Upper lobe of left lung (tissue), 6 donors: ENCODE measurements at regions not wholly inside any gene's neighbourhood (a gene's known extent, or its start where the extent isn't known, plus 50 kb on each side); places are given as distances from the start of the nearest gene placed in this dataset.

Source experiments
- ATAC-seq, 2 donors: fragments of 200-7000 bp; cut with Tn5 transposase; one replicate each; pipeline ENCODE4 v1.9.1; 2022; ENCODE audit warnings: mild to moderate bottlenecking in 2 of 2, moderate library complexity in 2 of 2; ENCODE audit not compliant: low FRiP score in 2 of 2
- DNase-seq, 2 donors: peaks; one replicate each; pipeline ENCODE4 v3.0.0-alpha.2; 2019 to 2020
- H3K27ac ChIP-seq, 4 donors: fragments of 200-600 bp; sonication (generic); one replicate each; pipeline ENCODE4 v1.5.1; 2016 to 2019
- H3K27me3 ChIP-seq, 4 donors: fragments of 200-600 bp; sonication (generic); one replicate each; pipeline ENCODE4 v1.5.1; 2017 to 2019
- H3K36me3 ChIP-seq, 4 donors: fragments of 200-600 bp; sonication (generic); one replicate each; pipeline ENCODE4 v1.5.1; 2016 to 2019
- H3K4me1 ChIP-seq, 4 donors: fragments of 200-600 bp; sonication (generic); one replicate each; pipeline ENCODE4 v1.5.1; 2018 to 2019
- H3K4me3 ChIP-seq, 4 donors: fragments of 200-600 bp; sonication (generic); one replicate each; pipeline ENCODE4 v1.5.1; 2017 to 2019; ENCODE audit warnings: mild to moderate bottlenecking in 2 of 4, moderate library complexity in 1 of 4
- H3K9me3 ChIP-seq, 4 donors: fragments of 200-600 bp; sonication (generic); one replicate each; pipeline ENCODE4 v1.5.1; 2018 to 2019
- EP300 ChIP-seq, 4 donors: sonication (generic); formaldehyde crosslinking; IDR thresholded peaks; one replicate each; pipeline ENCODE4 v1.5.1; 2017; ENCODE audit warnings: antibody characterized with exemption in 4 of 4, control low read depth in 2 of 4
- POLR2A ChIP-seq, 4 donors: fragments of 450-650 bp; IDR thresholded peaks; one replicate each; pipeline ENCODE4 v1.5.1; 2016 to 2017; ENCODE audit warnings: antibody characterized with exemption in 4 of 4, mild to moderate bottlenecking in 2 of 4
- POLR2AphosphoS5 ChIP-seq, 2 donors: sonication (generic); formaldehyde crosslinking; IDR thresholded peaks; one replicate each; pipeline ENCODE4 v1.5.1; 2017; ENCODE audit warnings: antibody characterized with exemption in 2 of 2
- WGBS, 2 donors: methylation state at CpG; one replicate each; pipeline ENCODE4 v1.1.5; 2017 to 2018; 5-methylcytosine and 5-hydroxymethylcytosine counted together
- TF ChIP-seq, protein P1 (sequence below), 6 experiments: fragments of 450-650 bp in 4 of 6; fragments of 200-600 bp in 2 of 6; sonication (generic) in 2 of 6; IDR thresholded peaks; one replicate each; pipeline ENCODE4 v1.5.1; 2016 to 2019; ENCODE audit warnings: antibody characterized with exemption in 6 of 6
- donor health status: DM: no; HTN: no; CAD: no; lungs with moderate emphysema.
- donor health status: DM: no; HTN: yes; CAD: no; lungs with severe emphysema.

GRCh38 chr4:3676196-3676595, 90.0 kb upstream of the ADRA2C start:
- H3K27ac ChIP-seq, result no peak overlapping the region
- no peak overlapping the region for H3K4me3 ChIP-seq
- TF ChIP-seq, protein P1, sequence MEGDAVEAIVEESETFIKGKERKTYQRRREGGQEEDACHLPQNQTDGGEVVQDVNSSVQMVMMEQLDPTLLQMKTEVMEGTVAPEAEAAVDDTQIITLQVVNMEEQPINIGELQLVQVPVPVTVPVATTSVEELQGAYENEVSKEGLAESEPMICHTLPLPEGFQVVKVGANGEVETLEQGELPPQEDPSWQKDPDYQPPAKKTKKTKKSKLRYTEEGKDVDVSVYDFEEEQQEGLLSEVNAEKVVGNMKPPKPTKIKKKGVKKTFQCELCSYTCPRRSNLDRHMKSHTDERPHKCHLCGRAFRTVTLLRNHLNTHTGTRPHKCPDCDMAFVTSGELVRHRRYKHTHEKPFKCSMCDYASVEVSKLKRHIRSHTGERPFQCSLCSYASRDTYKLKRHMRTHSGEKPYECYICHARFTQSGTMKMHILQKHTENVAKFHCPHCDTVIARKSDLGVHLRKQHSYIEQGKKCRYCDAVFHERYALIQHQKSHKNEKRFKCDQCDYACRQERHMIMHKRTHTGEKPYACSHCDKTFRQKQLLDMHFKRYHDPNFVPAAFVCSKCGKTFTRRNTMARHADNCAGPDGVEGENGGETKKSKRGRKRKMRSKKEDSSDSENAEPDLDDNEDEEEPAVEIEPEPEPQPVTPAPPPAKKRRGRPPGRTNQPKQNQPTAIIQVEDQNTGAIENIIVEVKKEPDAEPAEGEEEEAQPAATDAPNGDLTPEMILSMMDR (IDR thresholded peaks at IDR 0.05), result no peak
- TF ChIP-seq POLR2A (IDR thresholded peaks at IDR 0.05), result no peak
- TF ChIP-seq EP300 (IDR thresholded peaks at IDR 0.05), result no peak
- TF ChIP-seq POLR2AphosphoS5 (IDR thresholded peaks at IDR 0.05), result no peak
- WGBS, 2 donors, result 78 to 83% methylated on average over 7 of the region's 7 CpGs
- H3K4me1 ChIP-seq, result peaks cover 0 to 15% (median 5%) of the 10 kb centered on the region in 4 donors
- DNase-seq (no peak), ATAC-seq (no peak)
- no peaks in the 10 kb centered on the region for H3K27me3 ChIP-seq
- H3K36me3 ChIP-seq, result no peaks in the 10 kb centered on the region
- peaks cover 0 to 3% (median 0%) of the 10 kb centered on the region in 4 donors for H3K9me3 ChIP-seq

DNA sequence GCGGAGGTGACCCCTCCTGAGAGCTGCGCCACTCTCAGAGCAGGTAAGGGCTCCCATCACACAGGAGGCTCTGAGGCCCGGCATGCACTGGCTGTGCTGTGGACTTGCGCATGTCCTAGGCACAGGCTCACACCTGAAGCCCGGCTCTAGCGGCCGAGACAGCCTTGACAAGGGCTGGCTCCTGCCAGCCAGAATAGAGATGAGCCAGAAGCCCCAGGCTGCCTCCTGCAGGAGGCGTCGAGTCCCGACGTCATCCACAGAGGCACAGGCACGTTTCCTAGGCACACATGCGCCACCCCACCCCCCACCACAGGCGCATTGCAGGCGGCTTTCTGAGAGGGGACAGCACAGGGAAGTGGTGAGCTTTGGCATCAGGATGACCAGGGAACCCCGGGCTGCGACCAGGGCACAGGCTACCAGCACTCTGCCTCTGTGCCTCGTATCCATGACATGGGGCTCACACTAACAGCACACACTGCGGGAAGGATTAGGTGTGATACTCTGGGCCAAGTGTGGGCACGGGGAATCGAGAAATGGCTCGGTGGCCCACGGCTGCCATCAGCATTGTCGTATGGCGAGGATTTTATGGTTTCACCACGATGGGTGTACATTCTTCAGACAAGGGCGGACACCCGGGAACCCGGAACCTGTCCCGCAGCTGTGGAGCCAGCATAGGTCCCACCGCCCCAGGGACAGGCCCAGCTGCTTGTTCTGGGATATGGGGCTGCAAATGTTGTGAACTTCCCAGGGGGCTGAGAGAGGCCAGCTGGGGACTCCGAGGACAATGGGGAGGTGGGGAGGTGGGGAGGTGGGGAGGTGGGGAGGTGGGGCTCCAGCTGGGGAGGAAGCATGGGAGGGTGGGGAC, 90.7 kb upstream of the ADRA2C start:
- ATAC-seq, result no peak
- Histone ChIP-seq H3K4me3 (no peak overlapping the region), H3K9me3 (peaks cover 0 to 3% (median 0%) of the 10 kb centered on the region in 4 donors), H3K27ac (no peak overlapping the region), H3K4me1 (peaks cover 0 to 17% (median 5%) of the 10 kb centered on the region in 4 donors), H3K36me3 (no peaks in the 10 kb centered on the region), H3K27me3 (no peaks in the 10 kb centered on the region)
- peak in 1 of 2 donors; percentile 50 for DNase-seq
- 77 to 83% methylated on average over 15 to 30 of the region's 32 CpGs for WGBS, 2 donors
- TF ChIP-seq EP300 (IDR thresholded peaks at IDR 0.05), result no peak
- TF ChIP-seq, protein P1 (IDR thresholded peaks at IDR 0.05), result no peak
- no peak for TF ChIP-seq POLR2AphosphoS5 (IDR thresholded peaks at IDR 0.05)
- TF ChIP-seq POLR2A (IDR thresholded peaks at IDR 0.05), result no peak

DNA sequence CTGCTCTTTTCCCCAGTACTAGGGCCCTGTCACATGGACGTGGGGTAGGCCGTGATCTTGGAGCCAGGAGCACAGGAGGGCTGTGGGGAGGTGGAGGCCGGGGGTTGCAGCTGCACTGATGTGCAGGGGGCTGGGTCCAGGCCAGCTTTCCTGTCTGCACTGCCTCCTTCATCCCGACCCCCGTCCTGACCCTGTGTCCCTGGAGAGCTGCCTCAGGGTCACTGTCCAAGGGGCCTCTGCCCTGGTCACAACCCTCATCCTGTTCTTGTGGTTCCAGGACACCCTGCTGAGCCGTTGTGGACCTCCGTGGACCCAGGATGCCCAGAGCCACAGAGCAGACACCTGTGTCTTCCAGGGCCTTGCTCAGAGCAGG, 91.7 kb upstream of the ADRA2C start:
- DNase-seq (peak in 1 of 2 donors; percentile 43), ATAC-seq (no peak)
- no peak overlapping the region for H3K27ac ChIP-seq
- peaks cover 0 to 17% (median 5%) of the 10 kb centered on the region in 4 donors for H3K4me1 ChIP-seq
- 36 to 48% methylated on average over 7 of the region's 7 CpGs for WGBS, 2 donors
- peaks cover 0 to 3% (median 0%) of the 10 kb centered on the region in 4 donors for H3K9me3 ChIP-seq
- H3K36me3 ChIP-seq, result no peaks in the 10 kb centered on the region
- TF ChIP-seq, protein P1 (IDR thresholded peaks at IDR 0.05), result no peak
- no peak for TF ChIP-seq POLR2A (IDR thresholded peaks at IDR 0.05)
- TF ChIP-seq POLR2AphosphoS5 (IDR thresholded peaks at IDR 0.05), result no peak
- no peak for TF ChIP-seq EP300 (IDR thresholded peaks at IDR 0.05)
- no peaks in the 10 kb centered on the region for H3K27me3 ChIP-seq
- H3K4me3 ChIP-seq, result no peak overlapping the region

DNA sequence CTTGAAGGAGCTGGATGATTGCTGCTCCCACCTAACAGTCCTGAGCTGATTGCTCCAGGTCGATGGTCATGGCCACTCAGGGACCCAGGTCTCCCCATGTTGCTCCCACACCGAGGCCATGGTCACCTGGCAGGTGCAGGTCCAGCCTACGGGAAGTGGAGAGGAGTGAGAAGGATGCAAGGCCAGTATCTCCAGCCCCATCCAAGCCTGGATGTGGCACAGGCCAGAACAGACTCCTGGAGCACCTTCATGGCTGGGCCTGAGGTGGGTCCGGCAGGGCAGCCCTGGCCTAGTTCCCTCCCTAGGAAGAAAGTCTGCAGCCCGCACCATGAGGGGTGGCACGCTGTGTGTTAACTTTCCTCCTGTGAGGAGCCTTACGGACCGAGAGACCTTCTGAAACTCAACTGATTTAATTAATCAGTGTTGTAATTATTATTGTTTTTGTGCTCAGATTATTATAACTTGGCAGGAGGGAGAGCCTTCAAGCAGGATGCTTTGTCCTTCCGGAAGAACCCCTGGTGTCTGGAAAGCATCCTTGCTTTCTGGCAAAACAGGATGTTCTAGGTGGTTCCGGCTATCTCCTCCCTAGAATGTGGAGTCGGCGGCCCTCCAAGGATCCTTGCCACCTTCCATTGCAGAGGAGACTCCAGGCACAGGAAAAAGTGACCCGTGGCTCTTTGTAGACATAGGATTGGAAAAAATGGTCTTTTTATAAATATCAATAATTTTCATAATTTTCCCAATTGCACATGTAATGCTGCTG, 92.3 kb upstream of the ADRA2C start:
- Histone ChIP-seq H3K9me3 (peaks cover 0 to 3% (median 0%) of the 10 kb centered on the region in 4 donors), H3K4me1 (peaks cover 0 to 17% (median 5%) of the 10 kb centered on the region in 4 donors), H3K27ac (no peak overlapping the region), H3K36me3 (no peaks in the 10 kb centered on the region), H3K4me3 (no peak overlapping the region), H3K27me3 (no peaks in the 10 kb centered on the region)
- DNase-seq (no peak), ATAC-seq (no peak)
- 74 to 75% methylated on average over 13 of the region's 13 CpGs for WGBS, 2 donors
- TF ChIP-seq POLR2AphosphoS5 (IDR thresholded peaks at IDR 0.05) (peak in 1 of 2 donors; percentile 26), EP300 (IDR thresholded peaks at IDR 0.05) (no peak), POLR2A (IDR thresholded peaks at IDR 0.05) (no peak)
- TF ChIP-seq, protein P1 (IDR thresholded peaks at IDR 0.05), result no peak
